ENCODE measurements at regions not wholly inside any gene's neighbourhood (a gene's known extent, or its start where the extent isn't known, plus 50 kb on each side); places are given as distances from the start of the nearest gene placed in this dataset.
A peak's percentile ranks its signal among the peaks of the same experiment; 100 is the strongest.

GRCh38 chr20:52577696-52578095, 386.1 kb upstream of the ZFP64 start:
- DNase-seq (ENCODE audit: low read depth), result no peak

DNA sequence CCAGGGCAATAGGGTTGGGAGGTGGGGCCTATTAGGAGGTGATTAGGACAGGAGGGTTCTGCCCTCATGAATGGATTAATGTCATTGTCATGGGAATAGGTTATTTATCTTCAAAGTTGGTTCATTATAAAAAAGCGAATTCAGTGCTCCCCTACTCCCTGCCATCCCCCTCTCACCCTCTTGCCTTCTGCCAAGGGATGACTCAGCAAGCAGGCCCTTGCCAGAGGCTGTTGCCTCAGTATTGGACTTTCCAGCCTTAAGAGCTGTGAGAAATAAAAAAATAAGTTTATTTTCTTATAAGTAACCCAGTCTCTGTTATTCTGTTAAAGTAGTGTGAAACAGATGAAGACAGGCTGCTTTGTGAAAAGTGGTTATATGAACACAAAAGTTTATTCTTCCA, 381.1 kb upstream of the ZFP64 start:
- DNase-seq (ENCODE audit: low read depth), result no peak

DNA sequence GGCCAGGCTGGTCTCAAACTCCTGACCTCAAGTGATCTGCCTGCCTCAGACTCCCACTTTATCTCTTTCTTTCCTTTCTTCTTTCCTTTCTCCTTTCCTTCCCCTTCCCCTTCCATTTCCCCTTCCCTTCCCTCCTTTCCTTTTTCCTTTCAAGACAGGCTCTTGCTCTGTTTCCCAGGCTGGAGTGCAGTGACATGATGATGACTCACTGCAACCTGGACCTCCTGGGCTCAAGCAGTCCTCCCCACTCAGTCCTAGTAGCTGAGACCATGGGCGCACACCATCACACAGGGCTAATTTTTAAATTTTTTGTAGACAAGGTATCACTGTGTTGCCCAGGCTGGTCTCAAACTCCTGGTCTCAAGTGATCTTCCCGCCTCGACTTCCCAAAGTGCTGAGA, 377.6 kb upstream of the ZFP64 start:
- DNase-seq (ENCODE audit: low read depth), result no peak

DNA sequence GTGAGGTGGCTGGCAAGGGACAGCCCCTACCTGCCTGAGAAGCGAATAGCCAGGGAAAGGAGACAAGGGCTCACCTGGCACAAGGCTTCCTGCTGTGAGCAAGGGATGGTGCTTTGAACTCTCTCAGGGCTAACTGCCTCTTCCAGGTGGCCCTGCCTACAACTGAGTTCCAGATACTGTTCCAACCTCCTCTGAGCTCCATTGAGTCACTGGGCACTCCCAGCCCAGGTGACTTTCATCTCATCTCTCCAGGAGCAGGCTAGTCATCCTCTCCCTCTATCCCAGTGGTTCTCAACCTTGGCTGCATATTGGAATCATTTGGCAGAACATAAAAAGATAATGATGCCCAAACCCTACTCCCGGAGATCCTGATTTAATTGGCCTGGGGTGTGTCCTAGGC, 374.0 kb upstream of the ZFP64 start:
- no peak for DNase-seq (ENCODE audit: low read depth)

DNA sequence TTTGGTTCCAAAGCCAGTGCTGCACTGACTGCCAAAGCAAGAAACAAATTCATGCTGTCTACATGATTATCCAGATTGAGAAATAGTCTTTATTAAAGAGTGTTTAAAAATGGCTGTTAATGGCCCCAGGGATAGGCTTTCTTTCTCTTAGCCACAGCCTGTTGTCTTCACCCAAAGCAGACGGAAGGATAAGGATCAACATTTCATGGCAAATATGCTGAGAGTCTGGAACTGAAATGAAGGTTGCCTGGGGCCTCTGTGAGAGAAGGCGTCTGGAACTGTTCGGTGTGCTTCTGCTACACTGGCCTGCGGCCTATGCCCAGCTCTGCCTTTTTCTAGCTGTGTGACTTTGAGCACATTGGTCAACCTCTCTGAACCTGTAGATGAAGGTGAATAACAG, 373.0 kb upstream of the ZFP64 start:
- DNase-seq (ENCODE audit: low read depth), result no peak

DNA sequence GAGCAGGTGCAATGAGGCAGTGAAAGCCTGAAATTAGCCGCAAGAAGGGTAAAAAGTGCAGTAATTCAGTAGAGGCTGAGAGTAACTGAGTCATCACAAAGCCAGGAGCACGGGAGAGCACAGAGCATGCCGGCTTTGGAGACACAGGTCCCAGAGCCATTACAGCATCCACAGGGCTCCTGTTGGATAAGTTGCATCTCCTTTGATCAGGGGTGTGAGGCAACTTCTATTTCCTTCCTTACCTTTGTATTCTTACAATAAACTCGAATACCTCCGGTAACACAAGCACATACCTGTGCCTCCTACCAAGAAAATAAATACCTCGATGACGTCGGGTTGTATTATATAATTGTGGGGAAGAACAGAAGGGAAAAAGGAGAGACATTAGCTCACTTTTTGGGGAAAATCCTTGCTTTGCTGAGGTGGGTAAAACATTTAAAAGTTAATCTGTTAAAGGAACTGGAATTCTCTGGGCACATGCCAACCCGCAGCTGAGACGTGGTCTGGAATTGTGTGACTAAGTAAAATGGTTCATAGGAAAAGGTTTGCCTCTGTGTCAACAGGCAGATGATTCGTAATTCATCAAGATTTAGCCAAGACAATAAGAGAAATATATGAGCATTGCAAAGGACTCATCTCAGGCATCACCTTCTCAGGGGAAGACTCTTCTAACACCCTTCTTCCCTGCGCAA, 360.7 kb upstream of the ZFP64 start:
- DNase-seq (ENCODE audit: low read depth), result no peak

DNA sequence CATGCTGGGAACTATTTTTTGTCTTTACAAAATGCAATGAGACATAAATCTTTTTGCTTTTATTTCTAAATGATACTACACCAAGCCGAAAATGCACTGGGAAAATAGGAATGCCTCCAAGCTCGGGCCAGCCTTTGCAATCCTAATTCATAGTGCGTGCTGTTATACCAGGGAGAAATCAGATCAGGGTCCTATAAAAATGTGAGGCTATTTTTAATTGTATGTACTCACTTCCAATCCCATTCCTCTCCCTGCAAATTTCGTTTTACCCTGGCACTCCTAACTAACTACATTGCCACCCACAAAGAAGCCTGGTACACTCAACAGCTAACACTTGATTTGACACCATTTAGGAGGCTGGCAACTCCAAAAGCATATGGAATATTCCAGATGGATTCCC, 350.6 kb upstream of the ZFP64 start:
- DNase-seq (ENCODE audit: low read depth), result no peak

DNA sequence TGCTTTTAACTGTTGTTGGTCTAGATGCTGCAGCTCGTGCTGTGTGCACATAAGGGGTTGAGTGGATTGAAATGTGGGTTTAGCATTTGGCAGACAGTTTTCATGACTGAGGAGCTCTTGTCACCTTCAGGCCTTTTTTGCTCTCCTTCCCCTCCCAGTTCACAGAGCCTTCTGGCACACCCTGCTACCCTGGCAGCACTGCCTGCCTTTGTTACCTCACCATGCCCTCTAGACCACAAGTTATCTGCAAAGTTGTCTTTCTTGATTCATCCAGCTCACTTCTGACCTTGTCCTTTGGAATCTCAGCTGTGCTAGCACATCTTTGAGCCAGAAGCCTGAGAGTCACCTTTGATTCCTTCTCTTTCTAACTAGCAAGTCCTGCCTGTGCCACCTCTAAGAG, 348.9 kb upstream of the ZFP64 start:
- DNase-seq (ENCODE audit: low read depth), result no peak

DNA sequence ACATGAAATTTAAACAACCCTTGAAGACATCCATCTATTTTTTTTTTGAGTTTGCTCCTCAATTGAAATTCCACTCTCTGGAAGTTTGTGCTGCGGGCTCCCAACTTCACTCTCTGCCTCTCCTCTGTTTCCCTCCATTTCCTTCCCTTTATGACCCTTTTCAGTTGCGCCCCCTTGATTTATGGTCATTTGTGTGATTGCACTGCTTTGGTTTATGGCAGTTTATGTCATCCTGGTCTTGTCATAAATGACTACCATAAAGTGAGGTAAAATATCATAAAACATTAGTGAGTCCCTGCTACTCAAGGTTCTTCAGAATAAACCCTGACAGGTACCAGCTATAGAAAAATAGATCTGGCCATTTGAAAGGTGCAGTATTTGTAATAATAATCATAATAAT, 348.3 kb upstream of the ZFP64 start:
- no peak for DNase-seq (ENCODE audit: low read depth)

GRCh38 chr20:52536841-52537400, 345.3 kb upstream of the ZFP64 start:
- no peak for DNase-seq (ENCODE audit: low read depth)

GRCh38 chr20:52536040-52536439, 344.5 kb upstream of the ZFP64 start:
- DNase-seq (ENCODE audit: low read depth), result no peak

- DNase-seq (ENCODE audit: low read depth), result no peak
Measured at GRCh38 chr20:52534616-52535015, 343.0 kb upstream of the ZFP64 start.

DNA sequence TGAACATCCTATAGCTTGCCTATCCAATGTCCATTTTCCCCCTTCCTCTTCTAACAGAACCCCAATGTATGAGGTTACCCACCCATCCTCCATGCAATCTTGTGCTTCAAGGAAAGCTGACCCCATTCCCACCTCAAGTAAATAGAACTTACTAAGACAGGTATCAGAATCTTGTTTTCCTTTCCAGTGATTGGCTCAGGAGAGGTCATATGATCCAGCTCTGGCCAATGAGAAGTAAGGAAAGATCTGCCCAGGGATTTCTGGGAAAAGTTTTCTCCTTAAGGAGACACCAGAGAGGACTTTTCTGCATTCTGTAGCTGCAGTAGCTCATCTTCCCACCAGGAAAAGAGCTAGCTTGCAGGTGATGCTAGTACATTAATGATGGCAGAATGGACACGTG, 341.8 kb upstream of the ZFP64 start:
- DNase-seq (ENCODE audit: low read depth), result no peak

- no peak for DNase-seq (ENCODE audit: low read depth)
Measured at GRCh38 chr20:52532674-52533073, 341.1 kb upstream of the ZFP64 start.

GRCh38 chr20:52530571-52530970, 339.0 kb upstream of the ZFP64 start:
- DNase-seq (ENCODE audit: low read depth), result no peak

DNA sequence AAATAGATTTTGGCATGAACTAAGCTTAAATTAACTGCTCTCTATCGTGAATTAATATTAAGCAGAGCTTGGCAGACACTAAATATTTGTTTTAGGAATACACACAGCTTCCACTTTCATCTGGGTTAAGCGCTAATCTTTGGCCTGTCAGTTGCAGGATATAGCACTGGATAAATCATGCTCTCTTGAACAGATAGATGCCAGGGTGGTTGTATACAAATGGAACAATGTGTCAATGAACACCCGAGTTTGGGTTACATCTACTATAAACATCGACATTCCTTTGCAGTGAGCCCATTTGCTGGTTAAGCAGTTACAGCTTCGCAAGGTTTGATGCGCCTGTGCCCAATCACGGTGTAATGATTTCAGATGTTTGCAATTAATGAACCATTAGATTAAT, 338.2 kb upstream of the ZFP64 start:
- no peak for DNase-seq (ENCODE audit: low read depth)

- DNase-seq (ENCODE audit: low read depth), result no peak
Measured at GRCh38 chr20:52524861-52525260, 333.3 kb upstream of the ZFP64 start.

DNA sequence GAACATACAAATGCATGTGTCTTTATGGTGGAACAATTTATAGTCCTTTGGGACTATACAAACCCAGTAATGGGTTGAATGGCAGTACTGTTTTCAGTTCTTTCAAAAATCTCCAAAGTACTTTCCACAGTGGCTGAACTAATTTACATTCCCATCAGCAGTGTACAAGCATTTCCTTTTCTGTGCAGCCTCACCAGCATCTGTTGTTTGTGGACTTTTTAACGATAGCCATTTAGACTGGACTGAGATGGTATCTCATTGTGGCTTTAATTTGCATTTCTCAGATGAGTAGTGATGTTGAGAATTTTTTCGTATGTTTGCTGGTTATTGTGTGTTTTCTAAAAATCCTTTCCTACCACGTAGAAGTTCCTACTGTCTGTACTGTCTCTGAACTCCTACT, 327.2 kb upstream of the ZFP64 start:
- no peak for DNase-seq (ENCODE audit: low read depth)

GRCh38 chr20:52515877-52516276, 324.3 kb upstream of the ZFP64 start:
- no peak for DNase-seq (ENCODE audit: low read depth)

GRCh38 chr20:52500157-52500556, 308.6 kb upstream of the ZFP64 start:
- no peak for DNase-seq (ENCODE audit: low read depth)

DNA sequence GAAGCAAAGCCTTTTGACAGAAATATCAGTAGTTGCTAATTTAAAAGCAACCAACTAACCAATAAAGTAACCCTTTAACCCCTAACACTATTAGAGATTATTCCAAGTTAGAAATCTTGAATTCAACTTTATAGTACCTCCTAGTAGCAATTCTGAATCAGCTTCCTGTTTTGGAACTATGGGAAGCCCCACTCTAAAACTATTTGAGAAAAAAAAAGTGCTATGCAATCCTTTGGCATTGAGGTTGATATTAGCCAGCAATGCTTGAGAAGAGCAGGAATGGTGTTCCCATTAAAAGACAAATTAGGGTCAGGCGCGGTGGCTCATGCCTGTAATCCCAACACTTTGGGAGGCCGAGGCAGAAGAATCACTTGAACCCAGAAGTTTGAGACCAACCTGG, 306.2 kb upstream of the ZFP64 start:
- DNase-seq (ENCODE audit: low read depth), result no peak

DNA sequence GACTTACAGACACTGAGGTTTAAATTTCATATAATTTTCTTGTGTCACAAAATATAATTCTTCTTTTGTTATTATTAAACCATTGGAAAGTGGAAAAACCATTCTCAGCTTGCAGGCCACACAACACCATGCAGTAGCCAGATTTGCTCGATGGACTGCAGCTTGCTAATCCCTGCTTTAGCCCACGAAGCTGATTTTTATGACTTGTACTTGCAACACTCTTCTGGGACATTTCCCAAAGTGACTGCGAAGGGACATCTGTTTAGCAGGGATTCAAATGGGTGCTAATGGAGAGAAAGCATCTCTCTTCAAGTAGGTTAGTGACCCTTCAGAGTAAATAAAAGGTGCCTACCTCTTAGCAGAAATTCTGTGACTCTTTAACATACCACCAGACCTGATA, 304.6 kb upstream of the ZFP64 start:
- DNase-seq (ENCODE audit: low read depth), result no peak

- peak; percentile 31 for DNase-seq (ENCODE audit: low read depth)
Measured at GRCh38 chr20:52494244-52494643, 302.7 kb upstream of the ZFP64 start.

DNA sequence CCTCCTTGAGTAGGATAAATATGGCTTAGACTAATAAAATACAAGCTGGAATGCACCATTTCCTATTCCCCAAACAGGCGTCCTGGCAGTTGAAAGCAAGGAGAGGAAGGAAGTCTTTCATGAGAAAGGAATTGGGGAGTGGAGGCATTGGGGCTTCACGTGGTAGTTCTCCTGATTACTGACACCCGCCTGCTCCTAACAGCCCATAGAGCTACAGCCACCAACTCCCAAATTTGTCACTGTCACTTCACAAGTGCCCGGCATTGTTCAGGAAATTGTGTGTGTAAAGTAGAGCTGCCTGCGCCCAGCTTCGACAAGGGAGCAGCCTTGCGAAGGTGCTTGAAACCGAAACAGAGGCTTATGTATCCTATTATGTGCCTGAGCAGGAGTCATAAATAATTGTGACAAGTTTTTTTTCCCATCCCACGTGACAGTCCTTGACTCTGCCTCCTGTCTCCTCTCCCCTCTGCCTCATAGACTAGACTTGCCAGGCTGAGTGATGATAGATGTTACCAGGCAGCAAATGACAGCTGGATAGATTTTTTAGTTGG, 301.7 kb upstream of the ZFP64 start:
- no peak for DNase-seq (ENCODE audit: low read depth)
